Fibroblast of mammary gland (primary cell): ENCODE measurements at regions not wholly inside any gene's neighbourhood (a gene's known extent, or its start where the extent isn't known, plus 50 kb on each side); places are given as distances from the start of the nearest gene placed in this dataset.

ENCODE experiments used
- DNase-seq: peaks from one replicate; pipeline ENCODE4 v3.0.0-alpha.2; 2010; ENCODE audit warnings: low read depth
- H3K4me3 ChIP-seq: 2 replicates; pipeline ENCODE4 v1.5.1; 2011; ENCODE audit warnings: low read depth, mild to moderate bottlenecking, low read length, moderate library complexity; ENCODE audit not compliant: control insufficient read depth
- CTCF ChIP-seq: conservative IDR thresholded peaks from 2 replicates; pipeline ENCODE4 v1.5.1; 2011; ENCODE audit warnings: low read depth, low read length, inconsistent platforms; ENCODE audit not compliant: control insufficient read depth, insufficient read depth

- no peak for DNase-seq
- TF ChIP-seq CTCF: no peak
- H3K4me3 ChIP-seq: no peak overlapping the region
Measured at GRCh38 chr5:175282611-175283225, 161.3 kb downstream of the DRD1 start.

GRCh38 chr5:175281714-175282113 is 162.3 kb downstream of the DRD1 start:
- H3K4me3 ChIP-seq: no peak overlapping the region
- no peak for DNase-seq
- no peak for TF ChIP-seq CTCF

GRCh38 chr5:175281257-175281656 is 162.7 kb downstream of the DRD1 start:
- no peak for DNase-seq
- no peak overlapping the region for H3K4me3 ChIP-seq
- no peak for TF ChIP-seq CTCF

- no peak for DNase-seq
- H3K4me3 ChIP-seq: no peak overlapping the region
- TF ChIP-seq CTCF: no peak
Measured at GRCh38 chr5:175279506-175279905, 164.5 kb downstream of the DRD1 start.

GRCh38 chr5:175275748-175276147 is 168.2 kb downstream of the DRD1 start:
- H3K4me3 ChIP-seq: no peak overlapping the region
- no peak for TF ChIP-seq CTCF
- DNase-seq: no peak

GRCh38 chr5:175275097-175275496 is 168.9 kb downstream of the DRD1 start:
- DNase-seq: peak; percentile 19
- no peak for TF ChIP-seq CTCF
- no peak overlapping the region for H3K4me3 ChIP-seq

- no peak for TF ChIP-seq CTCF
- no peak overlapping the region for H3K4me3 ChIP-seq
- peak; percentile 16 for DNase-seq
Measured at GRCh38 chr5:175274171-175274570, 169.8 kb downstream of the DRD1 start.
